Gastroesophageal sphincter (tissue), 3 donors: ENCODE measurements at regions not wholly inside any gene's neighbourhood (a gene's known extent, or its start where the extent isn't known, plus 50 kb on each side); places are given as distances from the start of the nearest gene placed in this dataset.

Source experiments
- CTCF ChIP-seq, 4 experiments: fragments of 200-600 bp in 2 of 4; fragments of 450-650 bp in 2 of 4; sonication (generic) in 1 of 4; IDR thresholded peaks; one replicate each; pipeline ENCODE4 v1.5.1; 2017 to 2019; ENCODE audit warnings: antibody characterized with exemption in 4 of 4, mild to moderate bottlenecking in 2 of 4, moderate library complexity in 2 of 4
- POLR2A ChIP-seq, 2 donors: fragments of 450-650 bp; IDR thresholded peaks; one replicate each; pipeline ENCODE4 v1.6.1; 2017; ENCODE audit warnings: antibody characterized with exemption in 2 of 2, mild to moderate bottlenecking in 2 of 2, moderate library complexity in 1 of 2

- TF ChIP-seq CTCF (IDR thresholded peaks at IDR 0.05): no peak
- no peak for TF ChIP-seq POLR2A (IDR thresholded peaks at IDR 0.05)
Observed at GRCh38 chr1:14318830-14319229, 279.7 kb upstream of the KAZN start.
